C4-2B (cell line): ENCODE measurements at regions not wholly inside any gene's neighbourhood (a gene's known extent, or its start where the extent isn't known, plus 50 kb on each side); places are given as distances from the start of the nearest gene placed in this dataset.

Experiments
- H3K27ac ChIP-seq: fragments of 450-650 bp; 2 replicates; pipeline ENCODE4 v1.5.1; 2017
- CTCF ChIP-seq: fragments of 450-650 bp; conservative IDR thresholded peaks from 2 replicates; pipeline ENCODE4 v1.5.1; 2017; ENCODE audit warnings: mild to moderate bottlenecking
- ZFX ChIP-seq: fragments of 450-650 bp; IDR thresholded peaks from 2 replicates; pipeline ENCODE4 v1.6.1; 2017

- H3K27ac ChIP-seq: no peak overlapping the region
- TF ChIP-seq CTCF: no peak
- TF ChIP-seq ZFX: no peak
These were observed 940.2 kb upstream of the CITED2 start for GRCh38 chr6:140314682-140315081.

- TF ChIP-seq ZFX (no peak), CTCF (no peak)
- H3K27ac ChIP-seq: no peak overlapping the region
These were observed 936.7 kb upstream of the CITED2 start for GRCh38 chr6:140311146-140311545.

GRCh38 chr6:140303218-140303949 lies 928.9 kb upstream of the CITED2 start:
- TF ChIP-seq CTCF: no peak
- TF ChIP-seq ZFX: no peak
- no peak overlapping the region for H3K27ac ChIP-seq

GRCh38 chr6:140300331-140300730 lies 925.9 kb upstream of the CITED2 start:
- no peak overlapping the region for H3K27ac ChIP-seq
- TF ChIP-seq CTCF (no peak), ZFX (no peak)

- TF ChIP-seq ZFX (no peak), CTCF (no peak)
These were observed 914.7 kb upstream of the CITED2 start for GRCh38 chr6:140289186-140289585.

GRCh38 chr6:140285998-140286690 lies 911.7 kb upstream of the CITED2 start:
- TF ChIP-seq ZFX (no peak), CTCF (no peak)
- H3K27ac ChIP-seq: no peak overlapping the region

More at GRCh38 chr6:140289186-140289585, 914.7 kb upstream of the CITED2 start:
- no peak overlapping the region for H3K27ac ChIP-seq

GRCh38 chr6:140285471-140285870 lies 911.0 kb upstream of the CITED2 start:
- no peak for TF ChIP-seq CTCF
- TF ChIP-seq ZFX: no peak

More at GRCh38 chr6:140285471-140285870, 911.0 kb upstream of the CITED2 start:
- no peak overlapping the region for H3K27ac ChIP-seq
